Pancreas (tissue), 10 donors: ENCODE measurements at regions not wholly inside any gene's neighbourhood (a gene's known extent, or its start where the extent isn't known, plus 50 kb on each side); places are given as distances from the start of the nearest gene placed in this dataset.

Experiments used
- ATAC-seq, 4 donors: fragments of 200-7000 bp; cut with Tn5 transposase; one replicate each; pipeline versions ENCODE4 v1.8.0 to v1.9.1; 2020; ENCODE audit warnings: mild to moderate bottlenecking in 4 of 4, moderate library complexity in 4 of 4
- DNase-seq, 6 donors: peaks; one replicate each; pipeline ENCODE4 v3.0.0-alpha.2; 2020
- FAIRE-seq: peaks from 2 replicates; lab custom pipeline; 2012; peaks lifted over from hg19 to GRCh38; lab: Jason Lieb, UNC
- H3K27ac ChIP-seq, 4 donors: fragments of 200-600 bp; sonication (generic); 1 replicate in 3 of 4; 2 replicates in 1 of 4; pipeline versions ENCODE4 v1.5.0 to v1.8.0; 2020
- H3K27me3 ChIP-seq, 4 donors: fragments of 200-600 bp; one replicate each; pipeline ENCODE4 v1.8.0; 2021
- H3K36me3 ChIP-seq, 3 donors: fragments of 200-600 bp; sonication (generic) in 1 of 3; one replicate each; pipeline versions ENCODE4 v1.5.0 to v1.8.0; 2020 to 2021
- H3K4me1 ChIP-seq, 3 donors: fragments of 200-600 bp; one replicate each; pipeline ENCODE4 v1.8.0; 2021
- H3K4me3 ChIP-seq, 4 donors: fragments of 200-600 bp; sonication (generic) in 2 of 4; one replicate each; pipeline versions ENCODE4 v1.5.0 to v1.8.0; 2020 to 2021
- H3K9me3 ChIP-seq, 4 donors: fragments of 200-600 bp; one replicate each; pipeline ENCODE4 v1.8.0; 2021
- CTCF ChIP-seq, 4 donors: fragments of 200-600 bp; sonication (generic) in 3 of 4; IDR thresholded peaks; one replicate each; pipeline versions ENCODE4 v1.5.0 to v1.8.0; 2021; ENCODE audit warnings: antibody characterized with exemption in 4 of 4
- WGBS, 2 donors: extraction: QIAGEN DNeasy Blood & Tissue Kit; methylation state at CpG; one replicate each; pipeline ENCODE4 v1.1.7; 2013; 5-methylcytosine and 5-hydroxymethylcytosine counted together
- intact Hi-C, 3 donors: fragments of 100-400 bp; cut with DNase I; formaldehyde crosslinking; loops; one replicate each; pipeline versions ENCODE4 v1.11.1 to v1.14.2; 2022
- donor health status: healthy with polysubstance abuse.
- donor health status: DM: no; HTN: no; CAD: no; lungs with moderate emphysema.
- donor health status: DM: no; HTN: no; CAD: no.
- donor health status: control.
- donor health status: control.
- donor health status: Bipolar disorder and iron deficiency.
- donor health status: DM: yes; HTN: yes; CAD: no.
- donor health status: DM: no; HTN: no; CAD: no.
- donor health status: DM: no; HTN: no; CAD: no.
- donor health status: DM: yes; HTN: yes; CAD: no.

GRCh38 chr4:1478766-1479355, 72.6 kb upstream of the NKX1-1 start:
- intact Hi-C loops: no loop called here
- Histone ChIP-seq H3K36me3 (no peaks in the 10 kb centered on the region), H3K9me3 (peaks cover 0 to 3% (median 0%) of the 10 kb centered on the region in 4 donors), H3K4me3 (no peak overlapping the region), H3K27ac (no peak overlapping the region), H3K27me3 (no peaks in the 10 kb centered on the region), H3K4me1 (no peaks in the 10 kb centered on the region)
- ATAC-seq (no peak), DNase-seq (peak in 1 of 6 donors; percentile 19), FAIRE-seq (no peak)
- TF ChIP-seq CTCF (IDR thresholded peaks at IDR 0.05): no peak
- 48 to 51% methylated on average over 9 to 10 of the region's 10 CpGs for WGBS, 2 donors

- H3K36me3 ChIP-seq: no peaks in the 10 kb centered on the region
- intact Hi-C loops: no loop called here
- no peak overlapping the region for H3K4me3 ChIP-seq
- WGBS, 2 donors: 82 to 84% methylated on average over 18 of the region's 18 CpGs
- DNase-seq (peak in 1 of 6 donors; percentile 39), FAIRE-seq (no peak), ATAC-seq (no peak)
- H3K27ac ChIP-seq: no peak overlapping the region
- no peaks in the 10 kb centered on the region for H3K9me3 ChIP-seq
- TF ChIP-seq CTCF (IDR thresholded peaks at IDR 0.05): no peak
- H3K27me3 ChIP-seq: peaks cover 0 to 3% (median 0%) of the 10 kb centered on the region in 4 donors
- no peaks in the 10 kb centered on the region for H3K4me1 ChIP-seq
Observed at GRCh38 chr4:1477045-1477840, 71.0 kb upstream of the NKX1-1 start.

- no peak for TF ChIP-seq CTCF (IDR thresholded peaks at IDR 0.05)
- Histone ChIP-seq H3K27ac (no peak overlapping the region), H3K4me3 (no peak overlapping the region), H3K27me3 (peaks cover 0 to 6% (median 0%) of the 10 kb centered on the region in 4 donors), H3K9me3 (no peaks in the 10 kb centered on the region), H3K36me3 (no peaks in the 10 kb centered on the region), H3K4me1 (no peaks in the 10 kb centered on the region)
- no peak for DNase-seq
- WGBS, 2 donors: 92 to 100% methylated on average over 2 of the region's 2 CpGs
- FAIRE-seq: no peak
- ATAC-seq: no peak
- intact Hi-C loops: no loop called here
Observed at GRCh38 chr4:1476140-1476513, 69.9 kb upstream of the NKX1-1 start.

GRCh38 chr4:1475277-1476139, 69.3 kb upstream of the NKX1-1 start:
- no peak for ATAC-seq
- Histone ChIP-seq H3K36me3 (no peaks in the 10 kb centered on the region), H3K27ac (no peak overlapping the region), H3K9me3 (no peaks in the 10 kb centered on the region), H3K4me3 (no peak overlapping the region), H3K4me1 (no peaks in the 10 kb centered on the region), H3K27me3 (peaks cover 0 to 6% (median 0%) of the 10 kb centered on the region in 4 donors)
- 37 to 42% methylated on average over 1 of the region's 1 CpG for WGBS, 2 donors
- DNase-seq: no peak
- no peak for FAIRE-seq
- no peak for TF ChIP-seq CTCF (IDR thresholded peaks at IDR 0.05)
- intact Hi-C loops: no loop called here
